ENCODE measurements at regions not wholly inside any gene's neighbourhood (a gene's known extent, or its start where the extent isn't known, plus 50 kb on each side); places are given as distances from the start of the nearest gene placed in this dataset.

- Mint-ChIP-seq H3K4me1 (ENCODE audit: low read depth) (no peaks in the 10 kb centered on the region), H3K27me3 (no peaks in the 10 kb centered on the region), H3K27ac (no peak overlapping the region), H3K36me3 (ENCODE audit: low read depth) (no peaks in the 10 kb centered on the region), H3K9me3 (no peaks in the 10 kb centered on the region), H3K4me3 (no peak overlapping the region)
- no peak for TF ChIP-seq CTCF (IDR thresholded peaks at IDR 0.05)
- no peak overlapping the region for H3K27ac ChIP-seq (ENCODE audit: low read depth in 1 of 2, low read length in 2 of 2)
- peaks cover 0 to 5% of the 10 kb centered on the region in 2 experiments for H3K9me3 ChIP-seq (ENCODE audit: control insufficient read depth in 1 of 2, insufficient read depth in 1 of 2, low read length in 2 of 2)
- H3K4me3 ChIP-seq (ENCODE audit: low read length): no peak overlapping the region
- intact Hi-C loops (cut with DNase I, micrococcal nuclease): no loop called here
- H3K27me3 ChIP-seq (ENCODE audit: control insufficient read depth in 1 of 2, insufficient read depth in 2 of 2, low read length in 2 of 2): no peaks in the 10 kb centered on the region
- DNase-seq: no peak
- no peaks in the 10 kb centered on the region for H3K36me3 ChIP-seq (ENCODE audit: insufficient read depth, low read length)
- ChIA-PET POLR2A (no interaction called here), CTCF (no interaction called here)
- no peaks in the 10 kb centered on the region for H3K4me1 ChIP-seq (ENCODE audit: insufficient read depth, low read length)
- ATAC-seq (ENCODE audit: poor library complexity): no peak
These were observed 556.6 kb upstream of the ZNF804A start for GRCh38 chr2:184041777-184042176.

DNA sequence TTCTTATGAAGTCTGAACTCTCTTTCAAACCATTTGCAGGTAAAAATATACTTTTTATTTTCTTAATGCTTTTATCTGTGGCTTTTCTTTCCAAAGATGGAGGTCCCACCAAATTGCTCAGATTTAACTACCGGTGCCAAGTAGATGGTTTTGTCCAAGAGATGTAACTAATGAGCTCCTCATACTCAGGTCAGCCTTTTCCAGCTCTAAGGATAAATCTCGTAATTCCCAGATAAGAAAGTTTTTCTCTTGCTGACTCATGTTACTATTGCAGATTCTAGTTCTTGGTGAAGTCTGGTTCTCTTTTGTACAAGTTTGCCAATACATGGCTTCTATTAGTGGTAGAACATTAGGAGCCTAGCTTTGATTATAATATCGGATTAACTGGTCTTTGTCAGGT, 550.8 kb upstream of the ZNF804A start:
- DNase-seq (no peak), ATAC-seq (ENCODE audit: poor library complexity) (no peak)
- no peaks in the 10 kb centered on the region for H3K9me3 Mint-ChIP-seq
- Histone ChIP-seq H3K4me1 (ENCODE audit: insufficient read depth, low read length) (no peaks in the 10 kb centered on the region), H3K27me3 (ENCODE audit: control insufficient read depth in 1 of 2, insufficient read depth in 2 of 2, low read length in 2 of 2) (no peaks in the 10 kb centered on the region), H3K36me3 (ENCODE audit: insufficient read depth, low read length) (no peaks in the 10 kb centered on the region), H3K4me3 (ENCODE audit: low read length) (no peak overlapping the region), H3K9me3 (ENCODE audit: control insufficient read depth in 1 of 2, insufficient read depth in 1 of 2, low read length in 2 of 2) (peaks cover 0 to 3% of the 10 kb centered on the region in 2 experiments), H3K27ac (ENCODE audit: low read depth in 1 of 2, low read length in 2 of 2) (no peak overlapping the region)
- H3K4me1 Mint-ChIP-seq (ENCODE audit: low read depth): no peaks in the 10 kb centered on the region
- CTCF ChIA-PET: no interaction called here
- no peak overlapping the region for H3K4me3 Mint-ChIP-seq
- intact Hi-C loops (cut with DNase I, micrococcal nuclease): no loop called here
- no peak overlapping the region for H3K27ac Mint-ChIP-seq
- H3K36me3 Mint-ChIP-seq (ENCODE audit: low read depth): no peaks in the 10 kb centered on the region
- no peaks in the 10 kb centered on the region for H3K27me3 Mint-ChIP-seq
- no peak for TF ChIP-seq CTCF (IDR thresholded peaks at IDR 0.05)
- POLR2A ChIA-PET: no interaction called here

DNA sequence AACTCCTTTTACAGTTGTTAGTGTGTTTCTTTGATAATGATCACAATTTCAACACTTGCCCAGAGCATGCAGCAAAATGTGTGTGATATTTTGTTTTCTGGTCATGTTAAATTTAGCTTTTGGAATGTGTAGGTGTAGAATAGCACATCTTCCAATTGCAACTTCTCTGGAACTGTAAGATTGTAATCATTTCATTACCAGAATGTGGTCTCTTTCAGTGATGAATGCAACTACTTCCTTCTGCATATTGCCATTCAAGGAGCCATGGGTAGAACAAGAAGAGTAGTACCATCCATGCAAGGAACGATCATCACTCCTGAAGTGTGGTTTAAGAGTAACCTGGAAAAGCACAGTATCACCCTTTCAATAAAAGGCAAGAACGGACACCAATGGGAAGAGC, 548.8 kb upstream of the ZNF804A start:
- no peak overlapping the region for H3K4me3 ChIP-seq (ENCODE audit: low read length)
- TF ChIP-seq CTCF (IDR thresholded peaks at IDR 0.05): no peak
- intact Hi-C loops (cut with DNase I, micrococcal nuclease): no loop called here
- no peaks in the 10 kb centered on the region for H3K27me3 ChIP-seq (ENCODE audit: control insufficient read depth in 1 of 2, insufficient read depth in 2 of 2, low read length in 2 of 2)
- Mint-ChIP-seq H3K4me3 (no peak overlapping the region), H3K36me3 (ENCODE audit: low read depth) (no peaks in the 10 kb centered on the region), H3K27ac (no peak overlapping the region), H3K4me1 (ENCODE audit: low read depth) (no peaks in the 10 kb centered on the region), H3K27me3 (no peaks in the 10 kb centered on the region), H3K9me3 (no peaks in the 10 kb centered on the region)
- ATAC-seq (ENCODE audit: poor library complexity): no peak
- peaks cover 0 to 3% of the 10 kb centered on the region in 2 experiments for H3K9me3 ChIP-seq (ENCODE audit: control insufficient read depth in 1 of 2, insufficient read depth in 1 of 2, low read length in 2 of 2)
- H3K4me1 ChIP-seq (ENCODE audit: insufficient read depth, low read length): no peaks in the 10 kb centered on the region
- no peak for DNase-seq
- ChIA-PET CTCF (no interaction called here), POLR2A (no interaction called here)
- no peak overlapping the region for H3K27ac ChIP-seq (ENCODE audit: low read depth in 1 of 2, low read length in 2 of 2)
- H3K36me3 ChIP-seq (ENCODE audit: insufficient read depth, low read length): no peaks in the 10 kb centered on the region
